ENCODE measurements at regions not wholly inside any gene's neighbourhood (a gene's known extent, or its start where the extent isn't known, plus 50 kb on each side); places are given as distances from the start of the nearest gene placed in this dataset.

GRCh38 chr18:68533641-68534040, 181.3 kb downstream of the TMX3 start:
- no peak for DNase-seq (ENCODE audit: low spot score)
- Mint-ChIP-seq H3K27ac (ENCODE audit: unreplicated experiment) (no peak overlapping the region), H3K9me3 (ENCODE audit: unreplicated experiment) (no peaks in the 10 kb centered on the region), H3K36me3 (ENCODE audit: low read depth, unreplicated experiment) (no peaks in the 10 kb centered on the region), H3K4me3 (ENCODE audit: unreplicated experiment) (no peak overlapping the region), H3K27me3 (ENCODE audit: unreplicated experiment) (no peaks in the 10 kb centered on the region), H3K4me1 (ENCODE audit: unreplicated experiment) (no peaks in the 10 kb centered on the region)
- TF ChIP-seq, protein P1, sequence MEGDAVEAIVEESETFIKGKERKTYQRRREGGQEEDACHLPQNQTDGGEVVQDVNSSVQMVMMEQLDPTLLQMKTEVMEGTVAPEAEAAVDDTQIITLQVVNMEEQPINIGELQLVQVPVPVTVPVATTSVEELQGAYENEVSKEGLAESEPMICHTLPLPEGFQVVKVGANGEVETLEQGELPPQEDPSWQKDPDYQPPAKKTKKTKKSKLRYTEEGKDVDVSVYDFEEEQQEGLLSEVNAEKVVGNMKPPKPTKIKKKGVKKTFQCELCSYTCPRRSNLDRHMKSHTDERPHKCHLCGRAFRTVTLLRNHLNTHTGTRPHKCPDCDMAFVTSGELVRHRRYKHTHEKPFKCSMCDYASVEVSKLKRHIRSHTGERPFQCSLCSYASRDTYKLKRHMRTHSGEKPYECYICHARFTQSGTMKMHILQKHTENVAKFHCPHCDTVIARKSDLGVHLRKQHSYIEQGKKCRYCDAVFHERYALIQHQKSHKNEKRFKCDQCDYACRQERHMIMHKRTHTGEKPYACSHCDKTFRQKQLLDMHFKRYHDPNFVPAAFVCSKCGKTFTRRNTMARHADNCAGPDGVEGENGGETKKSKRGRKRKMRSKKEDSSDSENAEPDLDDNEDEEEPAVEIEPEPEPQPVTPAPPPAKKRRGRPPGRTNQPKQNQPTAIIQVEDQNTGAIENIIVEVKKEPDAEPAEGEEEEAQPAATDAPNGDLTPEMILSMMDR (IDR thresholded peaks at IDR 0.05; ENCODE audit: unreplicated experiment), result no peak

- H3K4me3 Mint-ChIP-seq (ENCODE audit: unreplicated experiment), result no peak overlapping the region
- H3K9me3 Mint-ChIP-seq (ENCODE audit: unreplicated experiment), result no peaks in the 10 kb centered on the region
- H3K27me3 Mint-ChIP-seq (ENCODE audit: unreplicated experiment), result no peaks in the 10 kb centered on the region
- no peak for DNase-seq (ENCODE audit: low spot score)
- H3K27ac Mint-ChIP-seq (ENCODE audit: unreplicated experiment), result no peak overlapping the region
- TF ChIP-seq, protein P1 (IDR thresholded peaks at IDR 0.05; ENCODE audit: unreplicated experiment), result no peak
- H3K36me3 Mint-ChIP-seq (ENCODE audit: low read depth, unreplicated experiment), result no peaks in the 10 kb centered on the region
- H3K4me1 Mint-ChIP-seq (ENCODE audit: unreplicated experiment), result no peaks in the 10 kb centered on the region
Observed at GRCh38 chr18:68532328-68532885, 182.5 kb downstream of the TMX3 start.

- no peak for DNase-seq (ENCODE audit: low spot score)
- peaks cover 2% of the 10 kb centered on the region for H3K27me3 Mint-ChIP-seq (ENCODE audit: unreplicated experiment)
- TF ChIP-seq, protein P1 (IDR thresholded peaks at IDR 0.05; ENCODE audit: unreplicated experiment), result no peak
- no peaks in the 10 kb centered on the region for H3K4me1 Mint-ChIP-seq (ENCODE audit: unreplicated experiment)
- H3K9me3 Mint-ChIP-seq (ENCODE audit: unreplicated experiment), result no peaks in the 10 kb centered on the region
- H3K4me3 Mint-ChIP-seq (ENCODE audit: unreplicated experiment), result no peak overlapping the region
- H3K27ac Mint-ChIP-seq (ENCODE audit: unreplicated experiment), result no peak overlapping the region
- H3K36me3 Mint-ChIP-seq (ENCODE audit: low read depth, unreplicated experiment), result no peaks in the 10 kb centered on the region
Observed at GRCh38 chr18:68525091-68525490, 189.8 kb downstream of the TMX3 start.

- H3K27ac Mint-ChIP-seq (ENCODE audit: unreplicated experiment), result no peak overlapping the region
- no peak overlapping the region for H3K4me3 Mint-ChIP-seq (ENCODE audit: unreplicated experiment)
- TF ChIP-seq, protein P1 (IDR thresholded peaks at IDR 0.05; ENCODE audit: unreplicated experiment), result no peak
Observed at GRCh38 chr18:68520406-68521075, 194.4 kb downstream of the TMX3 start.

DNA sequence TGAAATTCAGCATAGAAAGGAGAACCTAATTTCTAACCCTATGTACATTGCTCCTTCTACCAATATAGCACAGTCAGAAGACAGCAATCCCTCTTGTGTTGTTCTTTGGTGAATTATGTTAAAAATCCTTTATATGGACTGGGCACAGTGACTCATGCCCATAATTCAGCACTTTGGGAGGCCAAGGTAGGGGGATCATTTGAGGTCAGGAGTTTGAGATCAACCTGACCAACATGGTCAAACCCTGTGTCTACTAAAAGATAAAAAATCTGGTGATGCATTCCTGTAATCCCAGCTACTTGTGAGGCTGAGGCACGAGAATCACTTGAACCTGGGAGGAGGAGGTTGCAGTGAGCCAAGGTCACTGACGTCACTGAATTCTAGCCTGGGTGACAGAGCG, 195.6 kb downstream of the TMX3 start:
- DNase-seq (ENCODE audit: low spot score), result no peak
- Mint-ChIP-seq H3K27me3 (ENCODE audit: unreplicated experiment) (peaks cover 1% of the 10 kb centered on the region), H3K36me3 (ENCODE audit: low read depth, unreplicated experiment) (no peaks in the 10 kb centered on the region), H3K9me3 (ENCODE audit: unreplicated experiment) (no peaks in the 10 kb centered on the region), H3K27ac (ENCODE audit: unreplicated experiment) (no peak overlapping the region), H3K4me1 (ENCODE audit: unreplicated experiment) (no peaks in the 10 kb centered on the region), H3K4me3 (ENCODE audit: unreplicated experiment) (no peak overlapping the region)
- TF ChIP-seq, protein P1 (IDR thresholded peaks at IDR 0.05; ENCODE audit: unreplicated experiment), result no peak

More at GRCh38 chr18:68520406-68521075, 194.4 kb downstream of the TMX3 start:
- no peaks in the 10 kb centered on the region for H3K4me1 Mint-ChIP-seq (ENCODE audit: unreplicated experiment)
- H3K27me3 Mint-ChIP-seq (ENCODE audit: unreplicated experiment), result peaks cover 4% of the 10 kb centered on the region
- H3K9me3 Mint-ChIP-seq (ENCODE audit: unreplicated experiment), result no peaks in the 10 kb centered on the region
- H3K36me3 Mint-ChIP-seq (ENCODE audit: low read depth, unreplicated experiment), result no peaks in the 10 kb centered on the region
- DNase-seq (ENCODE audit: low spot score), result no peak
